ENCODE measurements at regions not wholly inside any gene's neighbourhood (a gene's known extent, or its start where the extent isn't known, plus 50 kb on each side); places are given as distances from the start of the nearest gene placed in this dataset.

- TF ChIP-seq EZH2phosphoT487 (IDR thresholded peaks at IDR 0.05; ENCODE audit: insufficient read depth, low read depth) = no peak
- TF ChIP-seq EZH2 (IDR thresholded peaks at IDR 0.05; ENCODE audit: insufficient read depth, poor library complexity, severe bottlenecking) = no peak
These were observed 229.3 kb upstream of the CTBP2 start for GRCh38 chr10:125389648-125390047.
